HG02623 (cell line): ENCODE measurements at regions not wholly inside any gene's neighbourhood (a gene's known extent, or its start where the extent isn't known, plus 50 kb on each side); places are given as distances from the start of the nearest gene placed in this dataset.
"Not testable (repeated sequence)": the region's sequence is repeated elsewhere in the genome, so short reads cannot be mapped to it uniquely, and the experiment has no call there.

Experiments used
- ATAC-seq: cut with Tn5 transposase; IDR thresholded peaks from one replicate; pipeline ENCODE4 v1.9.1; 2021; ENCODE audit warnings: moderate library complexity; ENCODE audit not compliant: unreplicated experiment

DNA sequence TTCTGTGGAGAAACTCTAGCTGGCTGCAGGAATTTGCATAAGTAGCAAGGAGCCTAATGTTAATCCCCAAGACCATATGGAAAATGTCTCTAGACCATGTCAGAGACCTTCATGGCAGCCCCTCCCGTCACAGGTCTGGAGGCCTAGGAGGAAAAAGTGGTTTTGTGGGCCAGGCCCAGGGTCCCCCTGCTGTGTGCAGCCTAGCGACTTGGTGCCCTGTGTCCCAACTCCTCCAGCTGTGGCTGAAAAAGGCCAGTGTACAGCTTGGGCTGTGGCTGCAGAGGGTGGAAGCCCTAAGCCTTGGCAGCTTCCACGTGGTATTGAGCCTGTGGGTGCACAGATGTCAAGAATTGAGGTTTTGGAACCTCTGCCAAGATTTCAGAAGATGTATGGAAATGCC, 306.9 kb upstream of the CA10 start:
- no peak for ATAC-seq

DNA sequence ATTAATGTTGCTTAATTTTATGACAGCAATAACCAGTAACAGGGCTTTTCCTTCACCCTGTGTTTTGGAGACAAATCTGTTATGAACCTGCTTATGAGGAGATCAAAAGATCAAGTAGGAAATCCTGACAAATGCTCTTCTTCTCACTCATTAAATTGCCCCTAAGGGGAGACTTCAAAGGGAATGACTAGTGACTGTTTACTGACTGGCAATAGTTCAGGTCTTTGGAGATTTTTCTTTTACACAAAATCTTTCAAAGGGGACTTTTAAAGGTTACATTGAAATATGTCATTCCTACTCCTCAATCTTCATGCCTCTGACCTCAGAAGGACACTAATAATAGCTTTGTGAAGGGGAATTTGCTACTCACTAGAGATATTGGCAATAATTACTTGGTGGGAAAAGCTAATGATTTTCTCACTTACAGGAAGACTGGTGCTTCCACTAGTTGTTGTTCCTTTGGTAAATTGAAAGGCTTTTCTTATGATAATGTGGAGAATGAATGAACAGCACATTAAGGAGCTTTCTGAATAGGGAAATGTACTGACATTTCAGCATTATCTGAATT, 292.9 kb upstream of the CA10 start:
- no peak for ATAC-seq

DNA sequence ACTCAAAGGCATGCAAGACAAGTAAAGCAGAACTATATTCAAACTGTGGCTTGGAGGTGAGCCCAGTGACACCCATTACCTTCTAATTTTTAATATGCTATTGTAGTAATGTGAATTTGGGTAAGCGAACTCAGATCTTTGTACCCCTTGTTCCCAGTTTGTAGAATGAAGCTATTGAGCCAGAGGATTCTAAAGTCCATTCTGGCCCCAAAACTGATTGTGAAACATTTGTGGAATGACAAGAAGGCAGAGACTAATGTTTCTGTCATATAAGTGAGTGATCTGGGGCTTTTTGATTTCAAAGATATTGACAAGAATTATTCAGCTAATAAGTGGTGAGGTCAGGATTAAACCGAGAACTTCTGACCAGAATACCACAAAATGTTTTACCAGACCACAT, 283.8 kb upstream of the CA10 start:
- ATAC-seq: no peak

DNA sequence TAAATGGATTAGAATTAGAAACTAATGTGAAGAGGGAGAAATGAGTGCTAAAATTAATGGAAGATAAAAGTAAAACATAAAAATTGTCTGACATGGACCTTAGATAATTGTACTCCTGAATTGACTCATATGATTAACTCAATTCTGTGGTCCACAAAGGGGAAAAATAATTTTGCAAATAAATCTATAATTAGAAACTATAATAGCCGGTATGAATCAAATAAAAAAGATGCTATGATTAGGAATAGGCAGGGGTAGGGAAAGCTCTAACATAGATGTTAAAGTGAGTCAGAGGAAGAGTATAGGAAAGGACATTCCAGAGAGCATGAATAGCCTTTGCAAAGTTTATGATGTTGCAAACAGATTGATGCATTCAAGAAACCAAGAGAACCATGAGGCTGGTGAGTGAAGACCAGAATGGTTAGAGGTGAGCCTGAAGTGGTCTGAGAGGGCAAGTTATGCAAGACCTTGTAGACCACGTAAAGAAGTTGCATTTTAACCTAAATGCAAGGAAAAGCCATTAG, 262.1 kb upstream of the CA10 start:
- ATAC-seq: no peak

DNA sequence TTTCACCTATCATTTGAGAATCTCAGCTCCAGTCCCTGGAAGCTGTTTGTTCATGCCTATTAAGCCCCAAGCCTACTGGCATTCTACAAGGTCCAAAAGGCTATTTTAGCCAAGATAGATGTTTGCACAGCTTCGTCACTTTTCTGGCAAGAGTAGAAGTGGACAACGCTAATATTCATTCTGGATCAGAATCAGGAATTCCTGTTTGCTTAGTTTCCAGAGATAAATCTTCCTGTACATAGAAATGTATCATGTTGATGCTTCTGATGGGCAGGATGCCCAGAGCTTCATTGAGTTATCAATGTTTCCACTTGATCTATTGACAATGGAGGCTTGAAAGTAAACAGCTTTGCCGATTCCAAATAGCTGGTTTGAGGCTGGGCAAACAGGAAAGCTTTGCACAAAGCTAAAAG, 260.7 kb upstream of the CA10 start:
- no peak for ATAC-seq

DNA sequence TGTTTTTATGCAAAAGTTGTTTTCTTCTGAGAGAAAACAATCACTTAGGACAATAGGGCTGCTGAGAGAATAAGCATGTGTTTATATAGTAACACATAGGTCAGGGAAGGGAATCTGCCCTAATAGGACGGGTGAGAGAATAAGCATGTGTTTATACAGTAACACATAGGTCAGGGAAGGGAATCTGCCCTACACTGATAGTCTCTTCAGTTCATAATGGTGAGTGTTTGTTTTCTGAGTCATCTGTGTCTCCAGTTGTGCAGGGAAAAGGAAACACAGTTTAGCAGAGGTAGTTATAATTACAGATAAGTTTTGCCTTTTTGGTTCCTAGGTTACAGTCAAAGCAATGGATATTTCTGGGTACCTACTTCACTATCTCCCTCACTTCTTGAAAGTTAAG, 252.3 kb upstream of the CA10 start:
- ATAC-seq: no peak

DNA sequence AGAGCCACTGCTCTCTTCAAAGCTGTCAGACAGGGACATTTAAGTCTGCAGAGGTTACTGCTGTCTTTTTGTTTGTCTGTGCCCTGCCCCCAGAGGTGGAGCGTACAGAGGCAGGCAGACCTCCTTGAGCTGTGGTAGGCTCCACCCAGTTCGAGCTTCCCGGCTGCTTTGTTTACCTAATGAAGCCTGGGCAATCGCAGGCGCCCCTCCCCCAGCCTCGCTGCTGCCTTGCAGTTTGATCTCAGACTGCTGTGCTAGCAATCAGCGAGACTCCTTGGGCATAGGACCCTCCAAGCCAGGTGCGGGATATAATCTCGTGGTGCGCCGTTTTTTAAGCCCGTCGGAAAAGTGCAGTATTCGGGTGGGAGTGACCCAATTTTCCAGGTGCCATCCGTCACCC, 250.7 kb upstream of the CA10 start:
- not testable (repeated sequence) for ATAC-seq

DNA sequence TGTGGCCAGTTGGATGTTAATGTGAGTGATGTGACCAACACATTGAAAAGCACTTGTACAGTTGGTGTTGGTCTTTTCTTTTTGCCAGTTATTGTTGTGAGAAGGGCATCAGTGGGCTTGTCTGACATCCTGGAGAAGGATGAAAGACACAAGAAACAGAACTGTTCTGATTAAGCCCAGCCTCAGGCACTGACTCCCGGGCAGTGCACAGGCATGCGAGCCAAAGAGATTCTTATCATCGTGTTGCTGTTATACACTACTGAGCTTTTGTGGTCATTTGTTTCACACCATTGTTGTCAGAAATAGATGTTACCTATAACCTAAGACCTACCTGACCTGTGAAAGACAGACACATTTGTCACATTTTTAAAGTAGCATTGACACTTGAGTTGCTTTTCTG, 236.8 kb upstream of the CA10 start:
- no peak for ATAC-seq

DNA sequence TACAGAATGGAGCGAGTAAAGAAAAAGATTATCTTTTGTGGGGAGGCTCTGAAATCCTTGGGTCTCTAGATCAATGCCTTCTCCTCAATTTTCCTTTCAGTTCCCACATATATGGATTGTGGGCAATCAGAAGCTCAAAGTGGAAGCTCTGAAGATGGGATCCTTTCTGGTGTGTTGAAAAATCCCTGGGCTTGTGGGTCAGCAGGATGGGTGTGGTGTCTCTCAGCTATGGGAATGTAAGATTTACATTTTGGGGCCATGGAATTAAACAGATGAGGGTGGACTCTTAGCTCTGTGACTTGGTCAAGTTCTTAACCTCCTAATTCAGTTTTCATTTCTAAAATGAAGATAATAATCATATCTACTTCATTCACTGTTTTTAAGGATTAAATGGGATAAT, 231.9 kb upstream of the CA10 start:
- no peak for ATAC-seq

DNA sequence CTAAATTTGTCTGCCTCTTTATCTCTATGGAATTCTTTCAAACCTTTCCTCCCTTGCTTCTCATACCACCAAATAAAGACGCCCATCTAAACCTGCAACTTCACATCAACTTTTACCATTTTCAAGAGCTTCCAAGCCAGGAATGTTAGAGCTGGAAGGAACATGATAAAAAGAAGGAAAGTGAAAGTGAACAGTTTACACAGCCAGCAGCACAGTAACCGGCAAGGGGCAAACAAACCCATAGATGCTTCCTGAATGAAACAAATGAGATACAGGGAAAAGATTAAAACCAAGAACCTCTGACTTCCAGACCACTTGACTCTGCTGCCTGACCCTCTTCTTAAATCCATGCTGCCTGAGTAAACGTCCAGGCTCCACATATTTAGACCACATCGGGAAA, 231.1 kb upstream of the CA10 start:
- no peak for ATAC-seq

DNA sequence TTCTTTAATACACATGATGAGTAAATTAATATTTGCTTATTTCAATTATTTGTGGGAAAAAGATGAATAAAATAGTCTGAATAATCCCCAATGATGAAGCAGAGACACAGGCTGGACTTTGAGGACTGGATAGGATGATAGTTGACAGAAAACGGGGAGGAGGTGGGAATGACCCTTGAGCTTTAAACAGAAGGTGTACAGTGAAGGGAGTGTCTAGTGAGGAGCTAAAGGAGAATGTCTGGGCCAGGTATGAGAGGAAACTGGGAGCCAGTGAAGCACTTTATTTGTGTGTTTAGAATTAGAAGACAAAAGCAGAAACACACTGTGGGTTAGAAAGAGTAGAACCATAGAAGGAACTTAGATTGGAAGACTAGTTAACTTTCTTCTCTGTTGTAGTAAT, 230.4 kb upstream of the CA10 start:
- ATAC-seq: no peak

DNA sequence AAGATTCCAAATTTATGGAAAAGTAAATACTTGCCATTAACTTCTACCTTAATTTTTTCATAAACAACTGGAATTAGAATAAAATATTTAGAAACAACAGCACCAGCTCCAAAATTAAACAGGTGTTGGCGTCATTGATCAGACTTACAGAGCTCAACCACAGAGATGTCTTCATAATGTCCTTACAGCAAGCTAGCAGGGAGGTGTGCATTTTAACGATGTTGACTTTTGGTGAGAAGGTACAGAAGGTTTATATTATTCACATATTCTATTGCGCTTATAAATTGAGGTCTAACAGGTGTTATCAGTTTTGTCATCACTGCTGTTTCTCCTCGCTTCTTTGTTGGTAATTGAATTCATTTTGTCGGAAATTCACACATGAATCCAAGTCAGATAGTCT, 226.2 kb upstream of the CA10 start:
- no peak for ATAC-seq

DNA sequence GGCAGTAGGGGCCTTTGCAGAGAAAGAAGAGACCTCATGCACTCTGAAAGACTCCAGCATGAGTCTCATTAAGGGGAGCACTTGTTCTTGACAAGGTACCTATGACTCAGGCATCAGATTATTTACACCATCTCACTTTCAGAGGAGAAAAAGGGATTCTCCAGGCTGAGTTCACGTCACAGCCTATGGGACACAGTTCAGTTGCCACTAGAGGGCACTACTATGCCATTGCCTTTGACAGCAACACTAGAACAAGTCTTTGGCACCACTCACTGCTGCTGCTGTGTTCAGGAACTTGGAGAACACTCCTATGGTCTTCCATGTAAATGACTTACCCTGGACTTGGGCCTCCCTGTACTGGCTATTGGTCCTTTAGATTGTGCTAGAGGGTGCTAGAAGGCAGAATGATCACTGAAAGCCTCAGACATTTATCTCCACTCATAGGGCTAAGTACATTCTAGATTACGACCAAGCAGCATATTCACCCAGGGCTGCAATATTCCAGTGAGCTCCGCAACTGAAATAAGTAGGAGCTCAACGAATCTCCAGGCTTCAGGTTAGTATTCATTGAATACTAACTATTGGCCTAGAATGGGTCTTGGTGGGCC, 225.1 kb upstream of the CA10 start:
- no peak for ATAC-seq

DNA sequence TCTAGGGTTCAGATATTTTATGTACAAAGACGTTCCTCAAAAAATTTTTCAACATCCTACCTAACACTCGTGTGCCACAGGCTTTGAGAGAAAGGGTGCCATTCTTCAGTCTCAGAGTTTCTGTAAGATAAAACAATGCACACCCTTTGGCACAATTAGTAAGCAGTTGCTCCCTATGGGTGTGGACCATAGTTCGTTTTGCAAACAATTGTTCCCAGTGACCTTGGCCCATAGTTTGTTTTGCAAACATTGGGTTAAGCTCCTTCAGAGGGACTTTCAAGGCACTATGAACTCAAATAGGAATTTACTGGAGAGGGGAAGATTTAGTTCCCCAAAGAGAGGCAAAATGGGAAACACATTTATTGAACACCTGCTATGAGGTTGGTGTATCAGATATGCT, 220.3 kb upstream of the CA10 start:
- no peak for ATAC-seq

DNA sequence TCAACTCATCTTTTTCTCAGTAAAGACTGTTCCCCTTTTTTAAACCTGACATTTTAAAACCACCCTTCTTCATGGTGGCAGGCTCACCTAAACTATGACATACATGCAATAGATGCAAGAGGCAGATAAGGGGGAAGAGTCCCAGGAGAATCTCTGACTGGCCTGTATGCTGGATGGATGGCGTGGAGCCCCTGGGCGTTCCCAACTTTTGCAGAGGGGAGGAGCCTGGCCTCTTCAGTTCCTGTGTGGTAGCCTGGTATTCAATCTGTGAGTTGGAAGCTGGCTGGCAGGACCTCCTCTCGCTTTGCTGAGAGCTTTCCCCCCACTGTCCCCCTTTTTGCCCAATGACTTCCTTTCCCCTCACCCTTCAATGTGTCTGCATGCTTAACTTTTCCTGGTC, 217.6 kb upstream of the CA10 start:
- no peak for ATAC-seq

DNA sequence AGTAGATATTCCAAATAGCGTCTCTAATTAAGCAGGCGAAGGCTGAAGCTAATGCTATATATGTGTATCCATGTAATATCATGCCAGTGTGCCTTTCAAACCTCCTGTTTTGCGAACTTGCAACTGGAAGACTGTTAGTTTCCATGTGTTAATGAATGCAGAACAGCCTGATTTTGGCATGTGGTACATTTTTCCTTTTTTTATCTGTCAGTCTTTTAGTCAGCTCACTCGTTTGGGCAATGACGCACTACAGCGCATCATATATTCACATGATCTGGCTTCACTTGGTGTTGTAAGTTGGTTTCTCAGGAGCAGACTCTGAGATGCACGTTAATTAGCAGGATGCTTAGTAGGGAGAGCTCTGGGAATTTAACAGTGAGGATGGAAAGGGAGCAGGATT, 210.4 kb upstream of the CA10 start:
- ATAC-seq: no peak

DNA sequence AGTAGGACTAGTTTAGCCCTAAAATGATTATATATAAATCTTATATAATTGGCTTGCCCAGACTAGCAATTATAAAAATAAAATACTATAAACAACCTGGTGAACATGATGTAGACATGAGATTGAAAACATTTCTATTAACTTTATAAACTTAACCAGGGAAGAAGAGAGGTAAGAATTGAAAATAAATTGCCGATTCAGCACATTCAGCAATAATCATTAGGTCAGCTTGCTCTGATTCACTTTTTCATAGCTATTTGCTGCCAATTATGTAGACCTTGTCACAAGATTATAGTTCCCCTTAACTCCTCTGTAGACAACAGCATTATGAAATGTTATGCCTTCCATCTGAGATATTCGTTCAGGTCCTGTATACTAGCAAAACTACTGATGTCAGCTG, 199.3 kb upstream of the CA10 start:
- ATAC-seq: no peak

DNA sequence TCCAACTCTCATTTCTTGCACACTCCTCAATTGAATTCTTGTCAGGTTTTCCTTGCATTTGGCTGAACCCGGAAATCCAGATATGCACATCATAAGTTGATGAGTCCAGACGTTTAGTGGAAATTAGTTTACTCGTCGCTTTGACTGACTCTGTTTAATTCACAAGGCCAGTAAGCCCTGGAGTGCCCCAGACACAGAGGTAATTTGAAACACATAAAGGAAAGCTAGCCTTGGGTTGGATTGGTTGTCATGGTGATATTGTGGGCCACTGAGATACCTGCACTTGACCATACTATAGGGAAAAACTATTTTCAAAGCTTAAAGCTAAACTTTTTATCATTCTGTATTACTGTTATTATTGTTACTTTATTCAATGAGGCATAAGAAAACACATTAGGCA, 178.3 kb upstream of the CA10 start:
- no peak for ATAC-seq

DNA sequence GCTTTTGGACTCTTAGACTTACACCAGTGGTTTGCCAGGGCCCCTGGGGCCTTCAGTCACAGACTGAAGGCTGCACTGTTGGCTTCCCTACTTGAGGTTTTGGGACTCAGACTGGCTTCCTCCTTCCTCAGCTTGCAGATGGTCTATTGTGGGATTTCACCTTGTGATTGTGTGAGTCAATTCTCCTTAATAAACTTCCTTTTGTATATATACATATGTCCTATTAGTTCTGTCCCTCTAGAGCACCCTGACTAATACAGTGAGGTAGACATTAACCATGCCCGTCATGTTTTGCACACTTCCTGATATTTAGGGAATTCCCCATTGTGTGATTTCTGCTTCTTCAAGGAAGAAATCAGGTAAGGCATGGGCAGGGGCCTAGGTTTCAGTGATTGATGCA, 147.8 kb upstream of the CA10 start:
- peak; percentile 43 for ATAC-seq

DNA sequence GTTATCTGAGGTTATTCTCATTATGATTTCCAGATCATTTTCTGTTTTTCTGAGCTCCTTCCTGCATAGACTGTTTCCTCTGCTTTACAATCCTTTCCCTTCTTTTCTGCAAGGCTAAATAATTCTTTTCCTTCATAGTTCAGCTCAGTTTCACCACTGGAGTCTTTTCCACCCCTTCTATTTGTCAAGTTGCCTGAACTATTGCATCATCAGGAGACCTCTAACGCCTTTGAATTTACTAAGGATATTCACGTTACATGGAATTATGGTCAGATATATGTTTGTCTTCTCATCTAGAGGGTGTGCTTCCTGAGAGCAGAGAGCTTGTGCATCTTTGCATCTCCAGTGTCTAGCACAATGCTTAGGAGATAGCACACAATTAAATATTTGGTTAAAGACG, 140.4 kb upstream of the CA10 start:
- ATAC-seq: no peak

DNA sequence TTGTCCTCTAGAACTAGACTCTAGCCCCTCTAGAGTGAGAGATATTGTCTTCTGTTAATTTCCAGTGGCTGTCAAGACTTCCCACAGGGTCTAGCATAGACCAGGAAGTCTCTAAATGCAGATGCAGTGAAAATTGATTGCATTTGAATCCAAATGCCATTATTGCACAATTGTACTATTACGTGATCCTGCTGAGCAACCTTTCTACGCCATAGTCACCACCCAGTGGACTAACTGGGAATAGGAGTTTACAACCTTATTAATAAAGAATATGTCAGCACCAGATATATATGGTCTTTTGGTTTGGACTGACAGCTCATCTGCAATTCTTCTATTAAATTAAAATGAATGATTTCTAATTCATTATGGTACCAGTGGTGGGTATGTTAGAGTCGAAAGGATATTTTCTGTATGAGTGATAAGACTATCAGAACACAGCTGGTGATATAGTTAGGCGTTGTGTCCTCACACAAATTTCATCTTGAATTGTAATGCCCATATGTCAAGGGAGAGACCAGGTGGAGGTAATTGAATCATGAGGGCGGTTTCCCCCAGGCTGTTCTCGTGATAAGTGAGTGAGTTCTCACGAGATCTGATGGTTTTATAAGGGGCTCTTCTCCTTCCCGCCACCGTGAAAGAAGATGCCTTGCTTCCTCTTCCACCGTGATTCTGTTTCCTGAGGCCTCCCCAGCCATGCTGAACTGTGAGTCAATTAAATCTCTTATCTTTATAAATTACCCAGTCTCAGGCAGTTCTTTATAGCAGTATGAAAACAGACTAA, 138.9 kb upstream of the CA10 start:
- ATAC-seq: no peak

DNA sequence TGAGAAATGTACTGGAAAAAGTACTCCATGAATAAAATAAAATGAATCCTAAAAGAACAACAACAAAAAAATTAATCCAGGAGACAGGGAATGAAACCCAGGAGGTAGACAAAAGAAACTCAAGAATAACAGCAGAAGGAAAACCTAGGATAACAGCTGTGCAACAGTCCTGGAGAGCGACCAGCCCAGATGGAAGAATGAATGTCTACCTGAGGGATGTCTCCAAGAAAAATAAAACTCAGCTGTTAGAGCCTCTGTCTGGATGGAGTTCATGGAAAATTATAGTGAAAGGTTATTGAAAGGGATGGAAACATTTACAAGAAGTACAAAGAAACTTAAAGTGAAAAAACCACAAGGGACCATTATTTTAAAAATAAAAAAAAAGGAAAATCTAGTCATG, 135.8 kb upstream of the CA10 start:
- ATAC-seq: no peak
